ENCODE measurements at regions not wholly inside any gene's neighbourhood (a gene's known extent, or its start where the extent isn't known, plus 50 kb on each side); places are given as distances from the start of the nearest gene placed in this dataset.

- Histone ChIP-seq H3K4me3 (no peak overlapping the region), H3K9ac (no peak overlapping the region), H3K4me1 (peaks cover 5% of the 10 kb centered on the region), H3K9me3 (peaks cover 29% of the 10 kb centered on the region), H3K27me3 (no peaks in the 10 kb centered on the region), H3K4me2 (no peak overlapping the region), H3K36me3 (peaks cover 77% of the 10 kb centered on the region), H4K20me1 (peaks cover 62% of the 10 kb centered on the region; the same call in 1 of the 2 replicates), H3K27ac (no peak overlapping the region)
- TF ChIP-seq Cebpa-rat (IDR thresholded peaks at IDR 0.05), result no peak
These were observed 74.5 kb downstream of the TET3 start for GRCh38 chr2:74059137-74059775.

GRCh38 chr2:74063486-74063885 is 78.8 kb downstream of the TET3 start:
- Histone ChIP-seq H3K4me2 (no peak overlapping the region), H4K20me1 (peaks cover 63% of the 10 kb centered on the region), H3K27ac (no peak overlapping the region), H3K9ac (no peak overlapping the region), H3K4me1 (no peaks in the 10 kb centered on the region), H3K36me3 (peaks cover 62% of the 10 kb centered on the region), H3K4me3 (no peak overlapping the region), H3K27me3 (no peaks in the 10 kb centered on the region), H3K9me3 (peaks cover 29% of the 10 kb centered on the region)
- TF ChIP-seq Cebpa-rat (IDR thresholded peaks at IDR 0.05), result no peak

- H3K36me3 ChIP-seq, result peaks cover 63% of the 10 kb centered on the region
- no peak overlapping the region for H3K4me3 ChIP-seq
- H3K27me3 ChIP-seq, result no peaks in the 10 kb centered on the region
- no peak for TF ChIP-seq Cebpa-rat (IDR thresholded peaks at IDR 0.05)
- H3K27ac ChIP-seq, result no peak overlapping the region
- no peak overlapping the region for H3K9ac ChIP-seq
- H3K4me2 ChIP-seq, result no peak overlapping the region
- no peaks in the 10 kb centered on the region for H3K4me1 ChIP-seq
- peaks cover 16% of the 10 kb centered on the region for H3K9me3 ChIP-seq
- peaks cover 76% of the 10 kb centered on the region for H4K20me1 ChIP-seq
These were observed 80.7 kb downstream of the TET3 start for GRCh38 chr2:74065456-74065855.

GRCh38 chr2:74066491-74067203 is 81.1 kb downstream of the BOLA3 start:
- Histone ChIP-seq H4K20me1 (peaks cover 87% of the 10 kb centered on the region), H3K9ac (no peak overlapping the region), H3K27ac (no peak overlapping the region), H3K27me3 (no peaks in the 10 kb centered on the region), H3K4me2 (no peak overlapping the region), H3K36me3 (peaks cover 72% of the 10 kb centered on the region), H3K9me3 (peaks cover 8% of the 10 kb centered on the region), H3K4me1 (no peaks in the 10 kb centered on the region), H3K4me3 (no peak overlapping the region)
- TF ChIP-seq Cebpa-rat (IDR thresholded peaks at IDR 0.05), result no peak

- Histone ChIP-seq H3K9me3 (peaks cover 8% of the 10 kb centered on the region), H3K4me2 (no peak overlapping the region), H3K36me3 (peaks cover 68% of the 10 kb centered on the region), H3K4me3 (no peak overlapping the region), H3K9ac (no peak overlapping the region), H3K27me3 (no peaks in the 10 kb centered on the region), H3K4me1 (no peaks in the 10 kb centered on the region), H3K27ac (no peak overlapping the region), H4K20me1 (peaks cover 94% of the 10 kb centered on the region)
- no peak for TF ChIP-seq Cebpa-rat (IDR thresholded peaks at IDR 0.05)
These were observed 80.4 kb downstream of the BOLA3 start for GRCh38 chr2:74067221-74067747.

GRCh38 chr2:74070991-74071390 is 76.7 kb downstream of the BOLA3 start:
- TF ChIP-seq Cebpa-rat (IDR thresholded peaks at IDR 0.05), result no peak
- H3K4me2 ChIP-seq, result no peak overlapping the region
- peaks cover 76% of the 10 kb centered on the region for H3K36me3 ChIP-seq
- H3K27ac ChIP-seq, result no peak overlapping the region
- H3K9me3 ChIP-seq, result peaks cover 5% of the 10 kb centered on the region
- no peaks in the 10 kb centered on the region for H3K4me1 ChIP-seq
- no peaks in the 10 kb centered on the region for H3K27me3 ChIP-seq
- H4K20me1 ChIP-seq, result peaks cover 96% of the 10 kb centered on the region
- no peak overlapping the region for H3K4me3 ChIP-seq
- no peak overlapping the region for H3K9ac ChIP-seq

- H3K9me3 ChIP-seq, result peaks cover 5% of the 10 kb centered on the region
- no peak overlapping the region for H3K27ac ChIP-seq
- no peaks in the 10 kb centered on the region for H3K4me1 ChIP-seq
- H3K27me3 ChIP-seq, result no peaks in the 10 kb centered on the region
- TF ChIP-seq Cebpa-rat (IDR thresholded peaks at IDR 0.05), result no peak
- peaks cover 79% of the 10 kb centered on the region for H3K36me3 ChIP-seq
- H4K20me1 ChIP-seq, result peaks cover 97% of the 10 kb centered on the region
- no peak overlapping the region for H3K9ac ChIP-seq
- H3K4me3 ChIP-seq, result no peak overlapping the region
- H3K4me2 ChIP-seq, result no peak overlapping the region
These were observed 76.3 kb downstream of the BOLA3 start for GRCh38 chr2:74071426-74071825.

GRCh38 chr2:74072565-74072964 is 75.1 kb downstream of the BOLA3 start:
- Histone ChIP-seq H3K9ac (no peak overlapping the region), H3K4me3 (no peak overlapping the region), H4K20me1 (peaks cover 97% of the 10 kb centered on the region), H3K4me1 (peaks cover 6% of the 10 kb centered on the region; the same call in 1 of the 2 replicates), H3K27ac (no peak overlapping the region), H3K4me2 (no peak overlapping the region), H3K27me3 (no peaks in the 10 kb centered on the region), H3K9me3 (peaks cover 5% of the 10 kb centered on the region), H3K36me3 (peaks cover 85% of the 10 kb centered on the region)
- no peak for TF ChIP-seq Cebpa-rat (IDR thresholded peaks at IDR 0.05)

GRCh38 chr2:74074487-74074886 is 73.2 kb downstream of the BOLA3 start:
- no peaks in the 10 kb centered on the region for H3K27me3 ChIP-seq
- H3K9me3 ChIP-seq, result peaks cover 3% of the 10 kb centered on the region
- no peak for TF ChIP-seq Cebpa-rat (IDR thresholded peaks at IDR 0.05)
- H3K4me1 ChIP-seq, result peaks cover 13% of the 10 kb centered on the region
- H3K9ac ChIP-seq, result no peak overlapping the region
- H4K20me1 ChIP-seq, result peaks cover 96% of the 10 kb centered on the region
- H3K27ac ChIP-seq, result no peak overlapping the region
- no peak overlapping the region for H3K4me2 ChIP-seq
- H3K4me3 ChIP-seq, result no peak overlapping the region
- peaks cover 74% of the 10 kb centered on the region for H3K36me3 ChIP-seq

GRCh38 chr2:74076074-74076470 is 71.6 kb downstream of the BOLA3 start:
- H3K9me3 ChIP-seq, result no peaks in the 10 kb centered on the region
- peaks cover 96% of the 10 kb centered on the region for H4K20me1 ChIP-seq
- no peaks in the 10 kb centered on the region for H3K27me3 ChIP-seq
- no peak overlapping the region for H3K9ac ChIP-seq
- H3K4me2 ChIP-seq, result no peak overlapping the region
- no peak overlapping the region for H3K4me3 ChIP-seq
- peaks cover 74% of the 10 kb centered on the region for H3K36me3 ChIP-seq
- no peak overlapping the region for H3K27ac ChIP-seq
- peaks cover 29% of the 10 kb centered on the region for H3K4me1 ChIP-seq
- no peak for TF ChIP-seq Cebpa-rat (IDR thresholded peaks at IDR 0.05)
